DOHH2 (cell line): ENCODE measurements at regions not wholly inside any gene's neighbourhood (a gene's known extent, or its start where the extent isn't known, plus 50 kb on each side); places are given as distances from the start of the nearest gene placed in this dataset.

Source experiments
- CTCF ChIP-seq: fragments of 200-600 bp; sonication (generic); IDR thresholded peaks from one replicate; pipeline ENCODE4 v1.5.1; 2014; ENCODE audit warnings: antibody characterized with exemption, mild to moderate bottlenecking, low read depth, low read length; ENCODE audit not compliant: poor library complexity, severe bottlenecking
- EZH2phosphoT487 ChIP-seq: fragments of 200-600 bp; sonication (generic); IDR thresholded peaks from 2 replicates; pipeline ENCODE4 v1.6.1; 2017; ENCODE audit warnings: borderline replicate concordance, mild to moderate bottlenecking, antibody characterized with exemption, low read length, moderate library complexity, mixed read lengths

- TF ChIP-seq CTCF (no peak), EZH2phosphoT487 (no peak)
Observed at GRCh38 chr18:43965691-43966090, 688.4 kb upstream of the SYT4 start.
